MM.1S (cell line): ENCODE measurements at regions not wholly inside any gene's neighbourhood (a gene's known extent, or its start where the extent isn't known, plus 50 kb on each side); places are given as distances from the start of the nearest gene placed in this dataset.

Experiments used
- CTCF ChIP-seq: fragments of 300-600 bp; sonication (generic); IDR thresholded peaks from 2 replicates; pipeline ENCODE4 v1.5.1; 2016; ENCODE audit warnings: antibody characterized with exemption, low read length, mixed read lengths
- EZH2 ChIP-seq: fragments of 300-600 bp; sonication (generic); optimal IDR thresholded peaks from 2 replicates; pipeline ENCODE3; 2017; ENCODE audit warnings: low read depth, mild to moderate bottlenecking, antibody characterized with exemption, low read length, mixed read lengths
- EZH2phosphoT487 ChIP-seq: fragments of 300-600 bp; sonication (generic); IDR thresholded peaks from 2 replicates; pipeline ENCODE4 v1.6.1; 2018; ENCODE audit warnings: antibody characterized with exemption, low read length

GRCh38 chr11:33622806-33623205 is 77.8 kb downstream of the C11orf91 start:
- no peak for TF ChIP-seq EZH2
- no peak for TF ChIP-seq CTCF
- no peak for TF ChIP-seq EZH2phosphoT487
